ENCODE measurements at regions not wholly inside any gene's neighbourhood (a gene's known extent, or its start where the extent isn't known, plus 50 kb on each side); places are given as distances from the start of the nearest gene placed in this dataset.

- intact Hi-C loops (cut with micrococcal nuclease; ENCODE audit: unreplicated experiment) = no loop called here
- Mint-ChIP-seq H3K27me3 (ENCODE audit: unreplicated experiment) (peaks cover 34% of the 10 kb centered on the region), H3K36me3 (ENCODE audit: insufficient read depth, unreplicated experiment) (no peaks in the 10 kb centered on the region), H3K9me3 (ENCODE audit: low read depth, unreplicated experiment) (no peaks in the 10 kb centered on the region), H3K4me3 (ENCODE audit: low read depth, unreplicated experiment) (no peak overlapping the region), H3K4me1 (ENCODE audit: low read depth, unreplicated experiment) (no peaks in the 10 kb centered on the region), H3K27ac (ENCODE audit: unreplicated experiment) (no peak overlapping the region)
- no peak for DNase-seq
- CTCF ChIA-PET = no interaction called here
- no peak for TF ChIP-seq CTCF (IDR thresholded peaks at IDR 0.05; ENCODE audit: unreplicated experiment)
- no TSS peak for BruUV-seq (replicated peaks)
Measured at GRCh38 chr10:117609796-117610170, 67.2 kb downstream of the EMX2 start.

GRCh38 chr10:117610321-117610720, 67.8 kb downstream of the EMX2 start:
- intact Hi-C loops (cut with micrococcal nuclease; ENCODE audit: unreplicated experiment) = no loop called here
- H3K27me3 Mint-ChIP-seq (ENCODE audit: unreplicated experiment) = peaks cover 30% of the 10 kb centered on the region
- H3K36me3 Mint-ChIP-seq (ENCODE audit: insufficient read depth, unreplicated experiment) = no peaks in the 10 kb centered on the region
- CTCF ChIA-PET = no interaction called here
- H3K4me3 Mint-ChIP-seq (ENCODE audit: low read depth, unreplicated experiment) = no peak overlapping the region
- H3K4me1 Mint-ChIP-seq (ENCODE audit: low read depth, unreplicated experiment) = no peaks in the 10 kb centered on the region
- no TSS peak for BruUV-seq (replicated peaks)
- no peak for DNase-seq
- no peaks in the 10 kb centered on the region for H3K9me3 Mint-ChIP-seq (ENCODE audit: low read depth, unreplicated experiment)
- no peak overlapping the region for H3K27ac Mint-ChIP-seq (ENCODE audit: unreplicated experiment)
- no peak for TF ChIP-seq CTCF (IDR thresholded peaks at IDR 0.05; ENCODE audit: unreplicated experiment)

- Mint-ChIP-seq H3K4me1 (ENCODE audit: low read depth, unreplicated experiment) (no peaks in the 10 kb centered on the region), H3K27ac (ENCODE audit: unreplicated experiment) (no peak overlapping the region), H3K4me3 (ENCODE audit: low read depth, unreplicated experiment) (no peak overlapping the region), H3K27me3 (ENCODE audit: unreplicated experiment) (peaks cover 25% of the 10 kb centered on the region), H3K9me3 (ENCODE audit: low read depth, unreplicated experiment) (no peaks in the 10 kb centered on the region), H3K36me3 (ENCODE audit: insufficient read depth, unreplicated experiment) (no peaks in the 10 kb centered on the region)
- no peak for TF ChIP-seq CTCF (IDR thresholded peaks at IDR 0.05; ENCODE audit: unreplicated experiment)
- no TSS peak for BruUV-seq (replicated peaks)
- no peak for DNase-seq
- CTCF ChIA-PET = no interaction called here
- intact Hi-C loops (cut with micrococcal nuclease; ENCODE audit: unreplicated experiment) = no loop called here
Measured at GRCh38 chr10:117612113-117612512, 69.6 kb downstream of the EMX2 start.

GRCh38 chr10:117615649-117616048, 73.1 kb downstream of the EMX2 start:
- Mint-ChIP-seq H3K27ac (ENCODE audit: unreplicated experiment) (no peak overlapping the region), H3K9me3 (ENCODE audit: low read depth, unreplicated experiment) (no peaks in the 10 kb centered on the region), H3K36me3 (ENCODE audit: insufficient read depth, unreplicated experiment) (no peaks in the 10 kb centered on the region), H3K27me3 (ENCODE audit: unreplicated experiment) (peaks cover 51% of the 10 kb centered on the region), H3K4me1 (ENCODE audit: low read depth, unreplicated experiment) (no peaks in the 10 kb centered on the region), H3K4me3 (ENCODE audit: low read depth, unreplicated experiment) (no peak overlapping the region)
- no peak for TF ChIP-seq CTCF (IDR thresholded peaks at IDR 0.05; ENCODE audit: unreplicated experiment)
- CTCF ChIA-PET = no interaction called here
- BruUV-seq (replicated peaks) = no TSS peak
- no peak for DNase-seq
- intact Hi-C loops (cut with micrococcal nuclease; ENCODE audit: unreplicated experiment) = no loop called here

- Mint-ChIP-seq H3K4me1 (ENCODE audit: low read depth, unreplicated experiment) (no peaks in the 10 kb centered on the region), H3K27me3 (ENCODE audit: unreplicated experiment) (peaks cover 55% of the 10 kb centered on the region), H3K9me3 (ENCODE audit: low read depth, unreplicated experiment) (no peaks in the 10 kb centered on the region), H3K36me3 (ENCODE audit: insufficient read depth, unreplicated experiment) (no peaks in the 10 kb centered on the region), H3K27ac (ENCODE audit: unreplicated experiment) (no peak overlapping the region), H3K4me3 (ENCODE audit: low read depth, unreplicated experiment) (no peak overlapping the region)
- CTCF ChIA-PET = no interaction called here
- no TSS peak for BruUV-seq (replicated peaks)
- intact Hi-C loops (cut with micrococcal nuclease; ENCODE audit: unreplicated experiment) = no loop called here
- DNase-seq = no peak
- TF ChIP-seq CTCF (IDR thresholded peaks at IDR 0.05; ENCODE audit: unreplicated experiment) = no peak
Measured at GRCh38 chr10:117616179-117616578, 73.6 kb downstream of the EMX2 start.

Data from Calu3 (cell line).